B cell (primary cell): ENCODE measurements at regions not wholly inside any gene's neighbourhood (a gene's known extent, or its start where the extent isn't known, plus 50 kb on each side); places are given as distances from the start of the nearest gene placed in this dataset.

ENCODE experiments used
- ATAC-seq: fragments of 200-7000 bp; cut with Tn5 transposase; one replicate; pipeline ENCODE4 v1.10.0; 2021; ENCODE audit warnings: low read depth, mild to moderate bottlenecking, moderate number of reproducible peaks, moderate library complexity
- CTCF ChIA-PET: fragments of 350-600 bp; sonication (Branson Sonifier 250); formaldehyde crosslinking; loops from one replicate; lab custom pipeline; 2021; ENCODE audit warnings: antibody characterized with exemption, inconsistent platforms; lab: Charles Lee
- POLR2A ChIA-PET: fragments of 350-600 bp; sonication (Branson Sonifier 250); formaldehyde crosslinking; loops from one replicate; lab custom pipeline; 2021; ENCODE audit warnings: antibody characterized with exemption; lab: Charles Lee
- DNase-seq: peaks from one replicate; pipeline ENCODE4 v3.0.0; 2013
- H2AFZ ChIP-seq: 2 replicates; pipeline ENCODE4 v1.6.1; 2012; ENCODE audit warnings: mild to moderate bottlenecking, low read depth, low read length; ENCODE audit not compliant: insufficient read depth, poor library complexity, severe bottlenecking
- H3K27ac ChIP-seq, 2 donors: 1 replicate in 1 of 2; 2 replicates in 1 of 2; pipeline ENCODE4 v1.5.1; 2012 to 2013; ENCODE audit warnings: low read length in 2 of 2, mild to moderate bottlenecking in 2 of 2, moderate library complexity in 1 of 2
- H3K27me3 ChIP-seq, 4 experiments: fragments of 200-600 bp in 1 of 4; sonication (generic) in 1 of 4; replicated peaks in 1 of 4; 1 replicate in 2 of 4; 2 replicates in 2 of 4; pipeline versions ENCODE4 v1.6.1 to v1.7.0; 2013 to 2016; ENCODE audit warnings: low read length in 3 of 4, mild to moderate bottlenecking in 2 of 4, mixed read lengths in 1 of 4, moderate library complexity in 1 of 4; ENCODE audit not compliant: insufficient read depth in 4 of 4, control insufficient read depth in 3 of 4; ENCODE audit errors: control extremely low read depth in 1 of 4
- H3K36me3 ChIP-seq, 2 experiments: replicated peaks in 1 of 2; 1 replicate in 1 of 2; 2 replicates in 1 of 2; pipeline versions ENCODE4 v1.6.1 to v1.7.1; 2013; ENCODE audit warnings: low read length in 1 of 2; ENCODE audit not compliant: insufficient read depth in 2 of 2, control insufficient read depth in 1 of 2; ENCODE audit errors: control extremely low read depth in 1 of 2, extremely low read depth in 1 of 2
- H3K4me1 ChIP-seq, 2 donors: fragments of 200-600 bp in 1 of 2; sonication (generic) in 1 of 2; 1 replicate in 1 of 2; 2 replicates in 1 of 2; pipeline versions ENCODE4 v1.5.1 to v1.6.1; 2013 to 2017; ENCODE audit warnings: low read length in 2 of 2; ENCODE audit not compliant: control insufficient read depth in 2 of 2, insufficient read depth in 2 of 2
- H3K4me2 ChIP-seq: replicated peaks from 2 replicates; pipeline ENCODE3; 2012; ENCODE audit warnings: mild to moderate bottlenecking, low read depth, low read length; ENCODE audit not compliant: poor library complexity, severe bottlenecking
- H3K4me3 ChIP-seq, 5 experiments: fragments of 200-600 bp in 1 of 5; sonication (generic) in 1 of 5; 1 replicate in 3 of 5; 2 replicates in 2 of 5; pipeline versions ENCODE4 v1.5.1 to v1.7.0; 2011 to 2016; ENCODE audit warnings: low read length in 4 of 5, mild to moderate bottlenecking in 4 of 5, low read depth in 2 of 5, control low read depth in 1 of 5, moderate library complexity in 1 of 5; ENCODE audit not compliant: insufficient read depth in 1 of 5; ENCODE audit errors: control extremely low read depth in 1 of 5, extremely low read depth in 1 of 5
- H3K79me2 ChIP-seq: fragments of 200-600 bp; sonication (generic); one replicate; pipeline ENCODE4 v1.6.0; 2016; ENCODE audit warnings: low read length; ENCODE audit not compliant: control insufficient read depth, insufficient read depth
- H3K9ac ChIP-seq: fragments of 200-600 bp; sonication (generic); 2 replicates; pipeline ENCODE4 v1.6.1; 2017; ENCODE audit warnings: mild to moderate bottlenecking, low read length, moderate library complexity
- H3K9me3 ChIP-seq, 3 donors: one replicate each; pipeline versions ENCODE4 v1.6.1 to v1.7.1; 2013; ENCODE audit warnings: low read length in 2 of 3; ENCODE audit not compliant: control insufficient read depth in 2 of 3, insufficient read depth in 1 of 3; ENCODE audit errors: control extremely low read depth in 1 of 3
- H4K20me1 ChIP-seq: 2 replicates; pipeline ENCODE4 v1.6.0; 2012; ENCODE audit warnings: mild to moderate bottlenecking, low read length; ENCODE audit not compliant: insufficient read depth, control insufficient read depth, poor library complexity, severe bottlenecking
- H3K27ac Mint-ChIP-seq: one replicate; pipeline ENCODE4 v1.8.0; 2021; ENCODE audit warnings: mixed read lengths
- H3K27me3 Mint-ChIP-seq: one replicate; pipeline ENCODE4 v1.8.0; 2021; ENCODE audit warnings: mixed read lengths
- H3K4me1 Mint-ChIP-seq: one replicate; pipeline ENCODE4 v1.8.0; 2021; ENCODE audit warnings: mixed read lengths
- H3K4me3 Mint-ChIP-seq: one replicate; pipeline ENCODE4 v1.8.0; 2021; ENCODE audit warnings: mixed read lengths
- H3K9me3 Mint-ChIP-seq: one replicate; pipeline ENCODE4 v1.8.0; 2022; ENCODE audit warnings: mixed read lengths; ENCODE audit not compliant: insufficient read depth
- EZH2 ChIP-seq: IDR thresholded peaks from 2 replicates; pipeline ENCODE4 v1.6.1; 2012; ENCODE audit warnings: borderline replicate concordance, low read depth, mild to moderate bottlenecking, moderate library complexity, low read length; ENCODE audit not compliant: insufficient read depth, poor library complexity, severe bottlenecking
- WGBS: methylation state at CpG from one replicate; pipeline ENCODE4 v1.1.5; 2013; ENCODE audit warnings: missing lambda C conversion rate; ENCODE audit not compliant: insufficient coverage; 5-methylcytosine and 5-hydroxymethylcytosine counted together
- intact Hi-C: fragments of 100-400 bp; cut with micrococcal nuclease; formaldehyde crosslinking; loops from one replicate; pipeline ENCODE4 v1.10.0; 2022
- TF ChIP-seq, protein P1 (sequence below): fragments of 200-600 bp; IDR thresholded peaks from one replicate; pipeline ENCODE4 v1.8.0; 2022; ENCODE audit warnings: antibody characterized with exemption, mild to moderate bottlenecking

DNA sequence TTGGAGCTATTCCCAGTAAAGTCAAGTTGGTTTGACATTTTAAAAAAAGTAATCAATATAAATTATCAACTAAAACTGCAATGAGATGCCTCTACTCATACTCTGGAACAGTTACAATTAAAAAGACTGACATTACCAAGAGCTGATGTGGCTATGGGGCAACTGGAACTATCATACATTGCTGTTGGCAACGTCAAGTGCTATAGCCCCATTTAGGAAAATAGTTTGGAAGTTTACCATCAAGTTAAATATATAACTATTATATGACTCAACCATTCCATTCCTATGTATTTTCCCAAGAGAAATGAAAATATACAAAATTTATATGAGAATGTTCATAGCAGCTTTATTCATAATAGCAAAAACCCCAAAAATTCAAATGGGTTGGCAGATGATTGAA lies 111.4 kb upstream of the HDGFL1 start:
- CTCF ChIA-PET, result no interaction called here
- no peak overlapping the region for H3K27ac Mint-ChIP-seq
- Histone ChIP-seq H4K20me1 (no peaks in the 10 kb centered on the region), H3K9me3 (peaks cover 0 to 3% (median 0%) of the 10 kb centered on the region in 3 donors), H3K9ac (no peak overlapping the region), H2AFZ (no peak overlapping the region), H3K27me3 (no peaks in the 10 kb centered on the region), H3K4me3 (no peak overlapping the region), H3K4me1 (no peaks in the 10 kb centered on the region), H3K36me3 (no peaks in the 10 kb centered on the region), H3K4me2 (no peak overlapping the region), H3K27ac (no peak overlapping the region), H3K79me2 (no peaks in the 10 kb centered on the region)
- intact Hi-C loops, result no loop called here
- POLR2A ChIA-PET, result no interaction called here
- TF ChIP-seq, protein P1, sequence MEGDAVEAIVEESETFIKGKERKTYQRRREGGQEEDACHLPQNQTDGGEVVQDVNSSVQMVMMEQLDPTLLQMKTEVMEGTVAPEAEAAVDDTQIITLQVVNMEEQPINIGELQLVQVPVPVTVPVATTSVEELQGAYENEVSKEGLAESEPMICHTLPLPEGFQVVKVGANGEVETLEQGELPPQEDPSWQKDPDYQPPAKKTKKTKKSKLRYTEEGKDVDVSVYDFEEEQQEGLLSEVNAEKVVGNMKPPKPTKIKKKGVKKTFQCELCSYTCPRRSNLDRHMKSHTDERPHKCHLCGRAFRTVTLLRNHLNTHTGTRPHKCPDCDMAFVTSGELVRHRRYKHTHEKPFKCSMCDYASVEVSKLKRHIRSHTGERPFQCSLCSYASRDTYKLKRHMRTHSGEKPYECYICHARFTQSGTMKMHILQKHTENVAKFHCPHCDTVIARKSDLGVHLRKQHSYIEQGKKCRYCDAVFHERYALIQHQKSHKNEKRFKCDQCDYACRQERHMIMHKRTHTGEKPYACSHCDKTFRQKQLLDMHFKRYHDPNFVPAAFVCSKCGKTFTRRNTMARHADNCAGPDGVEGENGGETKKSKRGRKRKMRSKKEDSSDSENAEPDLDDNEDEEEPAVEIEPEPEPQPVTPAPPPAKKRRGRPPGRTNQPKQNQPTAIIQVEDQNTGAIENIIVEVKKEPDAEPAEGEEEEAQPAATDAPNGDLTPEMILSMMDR, result no peak
- TF ChIP-seq EZH2, result no peak
- no peaks in the 10 kb centered on the region for H3K4me1 Mint-ChIP-seq
- H3K4me3 Mint-ChIP-seq, result no peak overlapping the region
- DNase-seq (no peak), ATAC-seq (no peak)
- WGBS, result no CpG with 5 or more reads among the region's 1 CpG
- H3K27me3 Mint-ChIP-seq, result no peaks in the 10 kb centered on the region
- H3K9me3 Mint-ChIP-seq, result no peaks in the 10 kb centered on the region

DNA sequence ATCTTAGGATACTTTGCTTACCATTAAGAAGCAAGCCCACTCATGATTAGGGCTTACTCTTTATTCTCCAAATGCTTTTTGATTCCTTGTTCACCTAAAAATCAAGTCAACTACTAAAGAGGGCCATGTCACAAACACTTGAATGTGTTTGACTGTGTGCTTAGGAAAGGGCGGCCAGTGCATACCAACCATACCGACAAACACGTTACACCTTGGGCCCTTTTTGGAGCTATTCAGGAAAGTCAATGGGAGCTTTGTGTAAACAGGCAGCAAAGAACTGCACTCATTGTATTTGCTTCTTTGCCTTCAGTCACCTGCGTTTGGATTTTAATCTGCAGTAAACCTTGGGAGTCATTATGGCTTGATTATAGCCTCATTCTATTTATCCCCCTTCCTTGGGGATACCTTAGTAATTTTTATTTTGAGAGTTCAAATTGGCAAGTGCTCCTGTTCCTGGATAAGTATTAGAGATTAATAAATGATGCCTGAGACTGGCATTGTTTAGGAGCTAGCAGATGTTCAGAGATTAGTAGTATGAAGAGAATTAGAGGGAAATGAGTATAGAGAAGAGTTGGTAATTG lies 102.6 kb upstream of the HDGFL1 start:
- intact Hi-C loops, result no loop called here
- Mint-ChIP-seq H3K4me1 (no peaks in the 10 kb centered on the region), H3K27ac (no peak overlapping the region), H3K27me3 (no peaks in the 10 kb centered on the region), H3K9me3 (no peaks in the 10 kb centered on the region), H3K4me3 (no peak overlapping the region)
- POLR2A ChIA-PET, result no interaction called here
- CTCF ChIA-PET, result no interaction called here
- Histone ChIP-seq H3K4me3 (no peak overlapping the region), H3K9me3 (no peaks in the 10 kb centered on the region), H3K4me1 (no peaks in the 10 kb centered on the region), H3K27me3 (no peaks in the 10 kb centered on the region), H3K27ac (no peak overlapping the region), H3K4me2 (no peak overlapping the region), H3K79me2 (no peaks in the 10 kb centered on the region), H3K36me3 (no peaks in the 10 kb centered on the region), H4K20me1 (no peaks in the 10 kb centered on the region), H2AFZ (no peak overlapping the region), H3K9ac (no peak overlapping the region)
- TF ChIP-seq, protein P1, result no peak
- no peak for TF ChIP-seq EZH2
- WGBS, result 96% methylated on average over 3 of the region's 4 CpGs
- no peak for ATAC-seq
- no peak for DNase-seq
